GM12892 (cell line): ENCODE measurements at regions not wholly inside any gene's neighbourhood (a gene's known extent, or its start where the extent isn't known, plus 50 kb on each side); places are given as distances from the start of the nearest gene placed in this dataset.

ENCODE experiments used
- DNase-seq: peaks from one replicate; pipeline ENCODE4 v3.0.0; 2011; ENCODE audit not compliant: insufficient read length
- FAIRE-seq: peaks from 2 replicates; lab custom pipeline; 2011; peaks lifted over from hg19 to GRCh38; lab: Jason Lieb, UNC
- POLR2A ChIP-seq: IDR thresholded peaks from 2 replicates; pipeline ENCODE4 v1.6.1; 2011; ENCODE audit warnings: low read depth, low read length, control low read depth
- POLR2AphosphoS5 ChIP-seq: IDR thresholded peaks from 2 replicates; pipeline ENCODE4 v1.6.1; 2011; ENCODE audit warnings: low read depth, low read length, control low read depth
- TAF1 ChIP-seq: IDR thresholded peaks from 2 replicates; pipeline ENCODE4 v1.6.1; 2011; ENCODE audit warnings: low read depth, mild to moderate bottlenecking, control low read depth, low read length, borderline replicate concordance

GRCh38 chr4:151887816-151888180 lies 127.0 kb upstream of the GATB start:
- no peak for TF ChIP-seq POLR2A
- TF ChIP-seq POLR2AphosphoS5, result no peak
- TF ChIP-seq TAF1, result no peak
- FAIRE-seq, result no peak
- DNase-seq, result no peak

DNA sequence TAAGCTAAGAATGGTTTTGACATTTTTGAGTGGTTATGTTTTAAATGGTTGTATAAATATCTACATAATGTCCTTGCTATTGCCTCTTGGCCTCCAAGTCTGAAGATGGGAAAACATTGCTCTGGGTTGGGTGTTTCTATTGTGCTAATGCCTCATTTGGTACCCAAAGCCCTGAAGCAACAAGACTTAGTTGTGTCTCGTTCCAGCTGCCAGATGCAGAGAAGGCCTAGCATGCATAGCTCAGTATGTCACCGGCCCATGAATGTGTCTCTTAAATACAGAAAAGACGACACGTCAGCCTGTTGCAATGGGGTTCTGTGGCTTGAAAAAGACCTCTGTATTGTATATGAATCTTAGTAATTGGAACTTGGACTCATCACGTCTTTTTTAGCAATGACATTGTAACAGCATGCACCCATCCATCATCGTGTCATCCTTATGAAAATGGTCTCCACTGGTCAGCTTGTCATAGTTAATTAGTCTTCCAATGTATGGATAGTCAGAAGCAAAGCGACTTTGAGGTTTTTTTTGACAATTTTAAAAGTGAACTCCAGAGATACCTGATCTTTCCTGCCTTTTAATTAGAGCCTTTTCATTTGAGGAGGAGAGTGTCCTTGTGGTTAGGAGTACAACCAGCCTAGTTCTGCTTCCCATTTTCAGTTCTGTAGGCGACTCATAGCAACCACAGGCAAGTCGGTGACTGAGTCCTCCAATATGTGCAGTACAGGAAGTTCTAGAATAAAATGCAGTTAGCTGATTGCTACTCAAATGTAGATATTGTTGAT lies 126.4 kb upstream of the GATB start:
- peak; percentile 5 for FAIRE-seq
- DNase-seq, result no peak
- TF ChIP-seq POLR2A (no peak), TAF1 (no peak), POLR2AphosphoS5 (no peak)

DNA sequence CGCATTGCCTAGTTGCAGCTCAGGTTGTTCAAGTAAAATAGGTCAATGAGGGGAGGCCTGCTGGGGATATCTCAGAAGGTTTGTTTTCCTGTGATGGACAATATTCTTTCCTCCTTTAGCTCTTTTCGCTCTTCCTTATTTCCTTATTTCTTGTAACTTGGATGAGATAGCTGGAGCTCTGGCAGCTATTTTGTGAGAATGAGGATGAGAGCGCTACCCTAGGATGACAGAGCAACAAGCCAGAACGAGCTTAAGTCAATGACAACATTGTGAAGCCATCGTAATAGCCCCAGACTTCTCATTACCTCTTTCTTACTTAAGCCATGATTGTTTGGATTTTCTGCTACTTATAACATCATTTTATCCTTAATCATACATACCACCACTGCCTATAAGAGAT lies 124.3 kb upstream of the GATB start:
- DNase-seq, result no peak
- FAIRE-seq, result no peak
- TF ChIP-seq TAF1, result no peak
- no peak for TF ChIP-seq POLR2A
- no peak for TF ChIP-seq POLR2AphosphoS5

DNA sequence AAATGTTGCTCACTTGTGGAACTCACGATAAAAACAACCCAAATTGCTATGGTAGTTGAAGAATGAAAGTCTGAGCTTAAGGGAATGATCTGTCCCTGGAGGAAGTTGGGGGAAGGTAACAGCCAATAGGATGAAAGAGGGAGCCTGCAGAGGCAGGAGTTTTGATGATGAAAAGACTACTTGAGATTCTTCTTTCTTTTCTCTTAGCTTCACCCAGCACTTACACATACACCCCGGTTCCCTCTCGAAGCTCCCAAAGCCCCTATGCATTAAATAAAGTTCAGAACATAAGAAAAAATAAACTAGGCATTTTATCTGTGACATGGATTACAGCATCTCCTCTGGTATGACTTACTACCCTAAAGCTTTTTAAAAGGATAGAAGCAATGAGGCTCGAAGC lies 122.9 kb upstream of the GATB start:
- no peak for TF ChIP-seq TAF1
- no peak for TF ChIP-seq POLR2A
- TF ChIP-seq POLR2AphosphoS5, result no peak

DNA sequence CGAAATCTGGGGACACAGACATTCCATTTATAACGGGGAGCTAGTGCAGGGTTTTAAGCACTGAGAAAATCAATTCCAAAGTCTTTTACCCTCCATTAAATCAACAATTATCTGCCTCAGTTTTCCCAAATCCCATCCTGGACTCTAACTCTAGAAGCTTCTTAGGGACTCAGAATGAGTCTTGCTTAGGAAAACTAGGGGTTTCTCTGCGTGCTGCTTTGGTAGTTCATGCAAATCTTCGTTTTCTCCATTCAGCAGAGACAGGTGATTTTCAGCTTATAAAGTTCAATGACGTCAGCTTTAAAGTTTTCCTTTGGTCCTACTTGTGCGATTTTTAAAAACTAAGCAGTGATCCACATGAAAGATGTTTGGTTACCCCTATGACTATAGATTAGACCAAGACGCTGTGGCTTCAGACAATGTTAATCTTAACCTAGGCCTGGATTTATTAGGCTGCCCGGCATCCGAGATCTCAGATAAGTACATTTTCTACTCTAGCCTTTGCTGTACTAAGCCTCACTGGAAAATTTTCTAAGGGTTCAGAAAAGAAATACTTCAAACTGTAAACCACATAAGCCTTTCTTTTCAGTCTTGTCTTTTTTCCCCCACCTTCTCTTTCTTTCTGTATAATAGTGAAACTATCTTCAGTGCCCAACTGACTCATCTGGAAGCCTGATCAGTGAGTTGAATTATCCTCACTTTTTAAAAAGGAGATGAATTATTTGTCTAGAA lies 121.4 kb upstream of the GATB start:
- no peak for FAIRE-seq
- no peak for DNase-seq
- TF ChIP-seq POLR2AphosphoS5 (no peak), POLR2A (no peak), TAF1 (no peak)

More for the DNA sequence above, 122.9 kb upstream of the GATB start:
- FAIRE-seq, result no peak
- DNase-seq, result no peak

- DNase-seq (no peak), FAIRE-seq (no peak)
- TF ChIP-seq POLR2A (no peak), POLR2AphosphoS5 (no peak), TAF1 (no peak)
Observed at GRCh38 chr4:151879705-151880445, 119.1 kb upstream of the GATB start.

- FAIRE-seq (no peak), DNase-seq (no peak)
- TF ChIP-seq TAF1 (no peak), POLR2A (no peak), POLR2AphosphoS5 (no peak)
Observed at GRCh38 chr4:151876381-151876988, 115.7 kb upstream of the GATB start.

DNA sequence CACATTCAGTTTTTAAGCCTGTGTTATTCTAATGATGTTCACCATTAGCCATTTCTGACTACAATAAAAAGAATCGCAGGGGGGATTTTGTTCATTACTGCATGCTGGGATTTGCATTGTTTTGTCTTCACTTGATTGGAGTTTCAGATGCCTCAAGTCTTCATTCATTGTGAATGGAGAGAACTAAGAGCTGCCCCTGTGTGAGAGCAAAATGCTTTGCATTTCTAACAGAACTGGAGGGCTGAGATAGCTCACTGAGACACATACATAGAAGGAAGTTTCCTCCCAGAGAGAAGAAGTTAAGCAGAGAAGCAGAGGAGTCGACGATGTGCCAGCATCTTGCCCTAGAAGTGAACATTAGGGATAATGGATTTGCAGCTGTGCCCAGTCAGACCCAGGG lies 113.5 kb upstream of the GATB start:
- FAIRE-seq, result no peak
- TF ChIP-seq POLR2A, result no peak
- TF ChIP-seq TAF1, result no peak
- no peak for TF ChIP-seq POLR2AphosphoS5
- no peak for DNase-seq

DNA sequence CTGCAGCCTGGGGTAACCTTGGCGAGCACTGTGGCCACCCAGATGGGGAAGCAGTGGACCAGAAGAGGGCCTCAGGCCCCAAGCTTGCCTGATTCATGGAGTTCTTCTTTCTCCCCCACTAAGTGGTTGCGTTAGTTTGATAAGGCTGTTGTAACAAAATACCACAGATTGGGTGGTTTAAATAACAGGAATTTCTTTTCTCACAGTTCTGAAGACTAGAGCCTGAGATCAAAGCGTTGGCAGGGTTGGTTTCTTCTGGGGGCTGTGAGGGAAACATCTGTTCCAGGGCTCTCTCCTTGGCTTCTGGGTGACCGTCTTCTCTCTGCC lies 105.7 kb upstream of the GATB start:
- DNase-seq (no peak), FAIRE-seq (no peak)
- TF ChIP-seq TAF1 (no peak), POLR2A (no peak), POLR2AphosphoS5 (no peak)

- no peak for FAIRE-seq
- TF ChIP-seq TAF1, result no peak
- TF ChIP-seq POLR2AphosphoS5, result no peak
- no peak for TF ChIP-seq POLR2A
- DNase-seq, result no peak
Observed at GRCh38 chr4:151865744-151866591, 105.2 kb upstream of the GATB start.
